NOMO-1 treated with DMSO at 0.1 percent for 48 hours (cell line): ENCODE measurements at regions not wholly inside any gene's neighbourhood (a gene's known extent, or its start where the extent isn't known, plus 50 kb on each side); places are given as distances from the start of the nearest gene placed in this dataset.

ENCODE experiments used
- DNase-seq: peaks from one replicate; lab custom pipeline; 2025; ENCODE audit not compliant: unreplicated experiment; lab: John Stamatoyannopoulos, UW

- DNase-seq: no peak
These were observed 81.6 kb upstream of the HHIP start for GRCh38 chr4:144564358-144564757.

DNA sequence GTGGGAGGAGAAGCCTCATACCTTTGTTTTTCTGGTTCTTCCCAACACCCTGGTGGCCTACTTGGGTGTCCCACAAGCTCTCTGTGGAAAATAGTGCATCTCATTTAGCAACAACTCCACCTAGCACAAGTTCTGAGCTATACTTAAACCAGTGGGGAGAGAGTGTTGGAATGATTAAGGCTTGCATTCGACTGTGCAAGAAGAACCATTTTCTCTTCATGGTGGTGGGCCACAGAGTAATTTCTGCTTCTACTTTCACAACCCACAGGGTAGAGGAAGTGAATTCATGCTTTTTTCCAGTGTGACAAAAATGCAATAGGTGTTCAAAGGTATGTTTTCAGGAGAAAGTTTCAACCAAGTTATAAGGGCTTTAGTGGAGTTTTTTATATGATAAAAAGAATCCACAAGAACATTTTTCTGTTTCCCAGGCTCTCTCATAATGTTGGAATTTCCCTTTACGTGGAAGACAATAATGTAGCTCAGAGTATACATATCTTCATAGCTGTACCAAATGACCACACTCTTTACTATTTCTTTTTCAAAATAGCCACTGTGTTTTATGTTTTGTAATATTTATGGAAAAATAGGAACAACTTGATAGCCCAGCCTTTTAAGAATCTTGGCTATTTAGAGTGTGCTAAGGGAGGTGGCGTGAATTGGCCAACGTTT lies 80.3 kb upstream of the HHIP start:
- DNase-seq: peak; percentile 33

DNA sequence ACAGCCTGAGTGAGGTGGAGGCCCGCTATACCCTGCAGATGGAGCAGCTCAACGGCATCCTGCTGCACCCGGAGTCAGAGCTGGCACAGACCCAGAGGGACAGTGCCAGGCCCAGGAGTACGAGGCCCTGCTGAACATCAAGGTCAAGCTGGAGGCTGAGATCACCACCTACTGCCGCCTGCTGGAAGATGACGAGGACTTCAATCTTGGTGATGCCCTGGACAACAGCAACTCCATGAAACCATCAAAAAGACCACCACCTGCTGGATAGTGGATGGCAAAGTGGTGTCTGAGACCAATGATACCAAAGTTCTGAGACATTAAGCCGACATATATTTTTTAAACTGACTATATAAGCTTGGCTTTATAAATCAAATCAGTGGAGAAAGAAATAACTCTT lies 73.3 kb upstream of the HHIP start:
- DNase-seq: no peak

DNA sequence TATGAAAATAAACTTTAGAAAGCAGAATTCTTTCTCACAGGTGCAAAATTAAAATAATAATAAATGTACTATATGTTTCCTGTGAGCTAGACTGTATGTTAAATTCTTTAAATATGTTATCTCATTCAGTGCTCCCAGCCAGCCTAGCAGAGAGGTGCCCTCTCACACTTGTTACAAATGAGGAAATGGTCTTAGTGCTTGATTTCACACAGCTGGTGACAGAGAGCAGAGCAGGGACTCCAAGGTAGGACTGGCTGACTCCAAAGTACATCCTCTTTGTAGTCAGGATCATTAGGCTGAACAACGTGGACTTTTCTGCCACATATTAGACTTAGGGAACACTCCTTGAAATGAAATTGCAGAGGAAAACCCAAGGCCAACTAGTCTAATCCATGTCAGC lies 72.0 kb upstream of the HHIP start:
- DNase-seq: peak; percentile 82

GRCh38 chr4:144574509-144574908 lies 71.4 kb upstream of the HHIP start:
- peak; percentile 15 for DNase-seq

DNA sequence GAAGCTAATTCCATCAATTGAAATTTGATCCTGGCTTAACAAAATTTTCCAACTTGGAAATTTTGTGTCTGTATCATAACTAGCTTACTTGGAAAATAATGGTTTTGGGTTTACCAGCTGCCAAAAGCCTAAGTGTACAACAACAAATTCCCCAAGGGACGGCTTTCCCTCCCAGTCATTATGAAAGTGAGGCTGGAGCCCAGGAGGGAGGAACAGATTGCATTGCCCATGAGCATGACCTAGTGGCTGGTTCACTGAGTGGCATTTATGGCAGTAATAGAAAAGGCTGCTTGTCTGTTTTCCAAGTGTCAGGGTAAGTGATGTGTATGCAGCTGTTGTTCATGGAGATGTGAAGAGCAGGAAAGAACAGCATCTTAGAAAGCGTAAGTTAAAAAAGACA lies 70.8 kb upstream of the HHIP start:
- peak; percentile 10 for DNase-seq

DNA sequence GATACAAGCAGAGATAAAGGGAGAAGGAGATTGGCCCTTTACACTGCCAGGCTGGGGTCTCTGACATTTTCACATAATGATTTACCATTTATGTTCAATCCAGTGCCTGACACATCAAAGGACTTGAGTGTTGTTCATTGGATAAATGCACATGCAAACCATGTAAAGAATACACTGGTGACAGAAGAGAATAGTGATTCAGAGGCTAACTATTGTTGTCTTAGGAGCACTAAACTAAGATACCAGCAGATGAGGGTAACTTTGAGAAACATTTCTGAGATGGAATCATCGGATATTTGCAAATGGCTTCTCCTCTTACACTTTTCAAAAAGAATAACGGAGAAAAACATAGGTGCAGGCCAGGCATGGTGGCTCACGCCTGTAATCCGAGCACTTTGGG lies 67.3 kb upstream of the HHIP start:
- no peak for DNase-seq

GRCh38 chr4:144579411-144580030 lies 66.4 kb upstream of the HHIP start:
- DNase-seq: no peak

GRCh38 chr4:144580430-144580829 lies 65.5 kb upstream of the HHIP start:
- no peak for DNase-seq

DNA sequence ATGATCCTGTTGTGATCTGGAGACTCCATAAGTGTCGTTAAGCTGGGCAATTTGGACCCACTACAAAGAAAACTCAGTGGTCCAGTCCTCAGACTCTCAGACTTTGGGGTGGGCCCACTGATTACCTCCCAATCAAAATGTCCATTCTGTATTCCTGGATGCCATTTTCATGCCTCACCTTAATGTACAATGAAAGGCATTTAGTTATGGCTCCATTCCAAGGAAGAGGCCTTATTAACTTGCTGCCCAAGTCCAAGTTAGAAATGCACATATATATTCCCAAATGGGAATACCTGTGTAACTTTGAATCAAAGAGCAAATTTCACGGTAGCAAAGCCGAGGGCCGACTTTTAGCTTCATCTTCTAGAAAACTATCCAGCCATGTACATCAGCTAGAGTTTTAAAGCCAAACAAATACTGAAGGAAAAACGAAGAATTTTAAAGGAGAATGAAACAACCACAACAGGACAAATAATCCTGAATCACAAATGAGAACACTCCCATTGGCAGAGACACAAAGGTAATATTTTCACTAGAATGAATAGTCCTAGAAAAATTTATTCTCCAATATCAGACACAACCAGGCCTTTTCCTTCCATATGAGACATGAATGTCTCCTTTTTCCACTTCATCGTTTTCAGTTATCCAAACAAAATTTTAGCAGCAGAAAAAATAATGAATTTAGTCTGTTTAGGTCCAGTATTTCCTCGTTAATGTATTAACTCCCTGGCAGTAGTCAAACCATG lies 63.7 kb upstream of the HHIP start:
- DNase-seq: no peak

- no peak for DNase-seq
These were observed 63.0 kb upstream of the HHIP start for GRCh38 chr4:144582975-144583374.

GRCh38 chr4:144583658-144584057 lies 62.3 kb upstream of the HHIP start:
- no peak for DNase-seq

GRCh38 chr4:144584428-144584827 lies 61.5 kb upstream of the HHIP start:
- DNase-seq: no peak

GRCh38 chr4:144589512-144589911 lies 56.4 kb upstream of the HHIP start:
- DNase-seq: no peak

DNA sequence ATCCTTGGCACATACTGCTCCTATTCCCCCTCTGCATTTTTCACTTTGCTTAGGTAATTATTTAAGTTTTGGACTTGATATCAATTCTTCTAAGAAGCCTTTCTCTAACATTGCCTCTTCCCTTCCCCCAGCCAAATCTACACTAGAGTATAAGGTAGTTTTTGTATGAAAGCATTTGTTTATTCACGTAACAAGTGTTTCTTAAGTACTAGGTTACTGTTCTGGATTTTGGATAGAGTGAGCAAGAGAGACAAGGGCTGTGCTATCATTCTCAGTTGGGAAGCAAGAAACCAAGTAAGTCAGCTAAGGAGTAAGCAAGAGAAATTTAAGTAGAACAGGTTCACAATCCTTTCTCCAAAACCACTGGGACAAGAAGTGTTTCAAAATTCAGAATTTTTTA lies 55.9 kb upstream of the HHIP start:
- no peak for DNase-seq

- DNase-seq: no peak
These were observed 54.6 kb upstream of the HHIP start for GRCh38 chr4:144591401-144591800.

- no peak for DNase-seq
These were observed 53.7 kb upstream of the HHIP start for GRCh38 chr4:144592264-144592663.

DNA sequence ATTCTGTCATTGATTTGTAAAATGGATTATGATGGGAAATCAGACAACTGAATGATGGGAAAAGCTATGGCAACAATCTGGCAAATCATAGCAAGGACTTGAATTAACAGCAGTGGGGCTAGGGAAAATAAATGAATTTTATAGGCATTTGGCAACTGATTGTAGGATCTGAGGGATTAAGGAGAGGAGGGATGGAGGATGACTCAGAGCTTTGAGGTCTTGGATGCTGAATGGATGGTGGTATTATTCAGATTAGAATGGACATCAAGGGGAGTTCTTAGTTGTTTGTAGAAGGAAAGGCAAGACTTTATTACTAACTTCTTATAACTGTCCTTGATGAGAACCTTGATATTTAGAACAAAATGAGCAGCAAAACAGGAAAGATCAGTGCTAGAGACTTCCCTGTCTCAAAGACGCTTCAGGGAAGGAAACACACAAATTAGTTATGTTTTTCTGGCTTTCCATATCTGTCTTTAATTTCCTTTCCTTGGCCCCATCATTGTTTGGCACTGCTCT lies 51.4 kb upstream of the HHIP start:
- no peak for DNase-seq

DNA sequence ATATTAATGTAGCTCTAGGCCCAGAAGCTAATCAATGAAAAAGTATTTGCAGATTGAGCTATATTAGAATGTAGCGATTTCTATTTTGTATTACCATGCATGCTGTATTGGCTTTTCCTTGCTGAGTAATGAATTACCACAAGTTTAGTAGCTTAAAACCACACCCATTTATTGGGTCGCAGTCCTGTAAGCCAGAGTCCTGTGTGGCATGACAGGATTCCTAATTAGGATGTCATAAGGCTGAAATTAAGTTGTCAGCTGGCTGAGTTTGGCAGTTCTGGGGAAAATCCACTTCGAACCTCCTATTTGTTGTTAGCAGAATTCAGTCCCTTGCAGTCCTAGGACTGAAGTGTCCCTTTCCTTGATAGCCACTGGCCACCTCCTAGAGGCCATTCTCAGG lies 50.3 kb upstream of the HHIP start:
- DNase-seq: no peak
